GM23338 (cell line): ENCODE measurements at regions not wholly inside any gene's neighbourhood (a gene's known extent, or its start where the extent isn't known, plus 50 kb on each side); places are given as distances from the start of the nearest gene placed in this dataset.

Experiments
- ATAC-seq: fragments of 200-7000 bp; cut with Tn5 transposase; 3 replicates; pipeline ENCODE4 v1.9.1; 2020
- DNase-seq: peaks from one replicate; pipeline ENCODE4 v3.0.0-alpha.2; 2015; ENCODE audit warnings: low spot score
- H2AFZ ChIP-seq: fragments of 200-600 bp; sonication (generic); 2 replicates; pipeline ENCODE4 v1.8.0; 2016; ENCODE audit warnings: antibody characterized with exemption, mild to moderate bottlenecking, moderate library complexity
- H3F3A ChIP-seq: fragments of 200-600 bp; sonication (generic); replicated peaks from 2 replicates; pipeline ENCODE4 v1.8.0; 2017; ENCODE audit warnings: antibody characterized with exemption, mixed run types, low read depth
- H3K27ac ChIP-seq: fragments of 200-600 bp; sonication (generic); 2 replicates; pipeline ENCODE4 v1.6.1; 2016; ENCODE audit warnings: low read depth
- H3K27me3 ChIP-seq: fragments of 200-600 bp; sonication (generic); 2 replicates; pipeline ENCODE4 v1.8.0; 2016; ENCODE audit warnings: mild to moderate bottlenecking, mixed run types, moderate library complexity; ENCODE audit not compliant: insufficient read depth
- H3K36me3 ChIP-seq: fragments of 200-600 bp; sonication (generic); 2 replicates; pipeline ENCODE4 v1.8.0; 2016; ENCODE audit warnings: mild to moderate bottlenecking; ENCODE audit not compliant: insufficient read depth
- H3K4me1 ChIP-seq: fragments of 200-600 bp; sonication (generic); 2 replicates; pipeline ENCODE4 v1.8.0; 2016; ENCODE audit warnings: mild to moderate bottlenecking, moderate library complexity; ENCODE audit not compliant: insufficient read depth
- H3K4me2 ChIP-seq: fragments of 200-600 bp; sonication (generic); 2 replicates; pipeline ENCODE4 v1.7.1; 2017; ENCODE audit warnings: mixed run types
- H3K4me3 ChIP-seq: fragments of 200-600 bp; sonication (generic); 2 replicates; pipeline ENCODE4 v1.6.1; 2016; ENCODE audit warnings: mixed run types
- H3K79me2 ChIP-seq: fragments of 200-600 bp; sonication (generic); replicated peaks from 2 replicates; pipeline ENCODE4 v1.8.0; 2017; ENCODE audit warnings: mild to moderate bottlenecking; ENCODE audit not compliant: insufficient read depth
- H3K9me2 ChIP-seq: fragments of 200-600 bp; sonication (generic); 2 replicates; pipeline ENCODE4 v1.8.0; 2017; ENCODE audit not compliant: insufficient read depth
- H4K20me1 ChIP-seq: fragments of 200-600 bp; sonication (generic); replicated peaks from 2 replicates; pipeline ENCODE4 v1.8.0; 2017; ENCODE audit warnings: mild to moderate bottlenecking; ENCODE audit not compliant: insufficient read depth
- H3K27ac Mint-ChIP-seq: 2 replicates; pipeline ENCODE4 v1.8.0; 2020; ENCODE audit warnings: inconsistent platforms, mild to moderate bottlenecking, moderate library complexity, mixed read lengths
- H3K27me3 Mint-ChIP-seq: 3 replicates; pipeline ENCODE4 v1.8.0; 2022; ENCODE audit warnings: low read depth, mild to moderate bottlenecking, moderate library complexity, mixed read lengths, inconsistent platforms; ENCODE audit not compliant: insufficient read depth, poor library complexity
- H3K36me3 Mint-ChIP-seq: 3 replicates; pipeline ENCODE4 v1.8.0; 2021; ENCODE audit warnings: low read depth, mild to moderate bottlenecking, inconsistent platforms, moderate library complexity, mixed read lengths
- H3K4me1 Mint-ChIP-seq: 3 replicates; pipeline ENCODE4 v1.8.0; 2020; ENCODE audit warnings: mild to moderate bottlenecking, inconsistent platforms, mixed read lengths
- H3K4me3 Mint-ChIP-seq: 3 replicates; pipeline ENCODE4 v1.8.0; 2021; ENCODE audit warnings: moderate library complexity, mild to moderate bottlenecking, inconsistent platforms, mixed read lengths
- H3K9me3 Mint-ChIP-seq: 3 replicates; pipeline ENCODE4 v1.8.0; 2020; ENCODE audit warnings: moderate library complexity, mild to moderate bottlenecking, inconsistent platforms, mixed read lengths
- CREB1 ChIP-seq: fragments of 250-450 bp; sonication (Bioruptor Pico); IDR thresholded peaks from 2 replicates; pipeline ENCODE4 v1.5.0; 2020; ENCODE audit warnings: low read depth, mild to moderate bottlenecking, moderate library complexity
- CTCF ChIP-seq, 2 experiments: fragments of 200-600 bp in 1 of 2; sonication (generic) in 1 of 2; conservative IDR thresholded peaks; 2 replicates each; pipeline versions ENCODE4 v1.5.1 to v1.6.1; 2016 to 2017; ENCODE audit warnings: antibody characterized with exemption in 2 of 2, low read depth in 2 of 2, mild to moderate bottlenecking in 2 of 2, moderate library complexity in 1 of 2
- EZH2 ChIP-seq: fragments of 200-600 bp; sonication (generic); IDR thresholded peaks from one replicate; pipeline ENCODE4 v1.8.0; 2017; ENCODE audit warnings: antibody characterized with exemption, mild to moderate bottlenecking, low read depth; ENCODE audit not compliant: unreplicated experiment
- EZH2phosphoT487 ChIP-seq: fragments of 200-600 bp; sonication (generic); IDR thresholded peaks from one replicate; pipeline ENCODE4 v1.8.1; 2018; ENCODE audit warnings: antibody characterized with exemption; ENCODE audit not compliant: unreplicated experiment
- JUNB ChIP-seq: IDR thresholded peaks from one replicate; pipeline ENCODE4 v1.6.1; 2016; ENCODE audit warnings: antibody characterized with exemption; ENCODE audit not compliant: unreplicated experiment
- NANOG ChIP-seq: IDR thresholded peaks from 2 replicates; pipeline ENCODE4 v1.6.1; 2016; ENCODE audit warnings: antibody characterized with exemption, borderline replicate concordance
- STAT1 ChIP-seq: IDR thresholded peaks from one replicate; pipeline ENCODE4 v1.6.1; 2016; ENCODE audit warnings: antibody characterized with exemption; ENCODE audit not compliant: unreplicated experiment
- ZNF114 ChIP-seq: fragments of 250-450 bp; sonication (Bioruptor Pico); IDR thresholded peaks from 2 replicates; pipeline ENCODE4 v1.5.0; 2020; ENCODE audit warnings: mild to moderate bottlenecking, moderate library complexity
- ZNF331 ChIP-seq: fragments of 250-450 bp; sonication (Bioruptor Pico); IDR thresholded peaks from 2 replicates; pipeline ENCODE4 v1.5.0; 2020; ENCODE audit warnings: low read depth, mild to moderate bottlenecking, moderate library complexity
- TF ChIP-seq, protein P1 (sequence below): IDR thresholded peaks from 2 replicates; pipeline ENCODE4 v1.6.1; 2016; ENCODE audit warnings: antibody characterized with exemption
- TF ChIP-seq, protein P2 (sequence below): IDR thresholded peaks from one replicate; pipeline ENCODE4 v1.6.1; 2018; ENCODE audit warnings: antibody characterized with exemption; ENCODE audit not compliant: unreplicated experiment

DNA sequence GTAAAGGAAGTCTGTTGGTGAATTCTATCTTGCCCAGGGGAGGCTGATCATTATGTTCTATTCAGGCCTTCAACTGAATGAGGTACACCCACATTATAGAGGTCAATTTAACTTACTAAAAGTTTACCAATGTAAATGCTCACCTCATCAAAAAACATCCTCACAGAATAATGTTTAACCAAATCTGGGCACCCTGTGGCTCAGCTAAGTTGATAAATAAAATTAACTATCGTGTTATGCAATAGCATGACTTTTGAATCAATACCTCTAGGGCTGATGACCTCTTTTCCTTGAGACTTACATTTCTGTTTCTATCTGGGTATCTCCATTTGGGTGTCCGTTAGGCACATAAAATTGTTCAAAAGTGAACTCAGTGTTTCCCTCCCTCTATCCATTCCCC, 203.1 kb downstream of the TEX13C start:
- Histone ChIP-seq H3K79me2 (no peaks in the 10 kb centered on the region), H3K9me2 (no peaks in the 10 kb centered on the region), H3F3A (no peaks in the 10 kb centered on the region), H3K27me3 (no peaks in the 10 kb centered on the region), H3K4me3 (no peak overlapping the region), H2AFZ (no peak overlapping the region), H4K20me1 (no peaks in the 10 kb centered on the region), H3K4me1 (no peaks in the 10 kb centered on the region; the same call in 1 of the 2 replicates), H3K4me2 (no peak overlapping the region), H3K27ac (no peak overlapping the region), H3K36me3 (no peaks in the 10 kb centered on the region)
- H3K4me1 Mint-ChIP-seq: peaks cover 15% of the 10 kb centered on the region; the same call in 2 of the 3 replicates
- TF ChIP-seq EZH2: no peak
- TF ChIP-seq ZNF331 (CRISPR knock-in tag): no peak
- TF ChIP-seq CTCF (conservative IDR thresholded peaks at IDR 0.05; ENCODE audit: low read depth in 2 of 2): no peak
- TF ChIP-seq, protein P1, sequence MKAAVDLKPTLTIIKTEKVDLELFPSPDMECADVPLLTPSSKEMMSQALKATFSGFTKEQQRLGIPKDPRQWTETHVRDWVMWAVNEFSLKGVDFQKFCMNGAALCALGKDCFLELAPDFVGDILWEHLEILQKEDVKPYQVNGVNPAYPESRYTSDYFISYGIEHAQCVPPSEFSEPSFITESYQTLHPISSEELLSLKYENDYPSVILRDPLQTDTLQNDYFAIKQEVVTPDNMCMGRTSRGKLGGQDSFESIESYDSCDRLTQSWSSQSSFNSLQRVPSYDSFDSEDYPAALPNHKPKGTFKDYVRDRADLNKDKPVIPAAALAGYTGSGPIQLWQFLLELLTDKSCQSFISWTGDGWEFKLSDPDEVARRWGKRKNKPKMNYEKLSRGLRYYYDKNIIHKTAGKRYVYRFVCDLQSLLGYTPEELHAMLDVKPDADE: no peak
- no peak for TF ChIP-seq EZH2phosphoT487
- TF ChIP-seq STAT1: no peak
- no peak for TF ChIP-seq NANOG
- no peak for DNase-seq
- ATAC-seq: no peak
- H3K36me3 Mint-ChIP-seq: no peaks in the 10 kb centered on the region
- no peak overlapping the region for H3K4me3 Mint-ChIP-seq
- no peaks in the 10 kb centered on the region for H3K27me3 Mint-ChIP-seq
- H3K9me3 Mint-ChIP-seq: no peaks in the 10 kb centered on the region
- H3K27ac Mint-ChIP-seq: no peak overlapping the region

DNA sequence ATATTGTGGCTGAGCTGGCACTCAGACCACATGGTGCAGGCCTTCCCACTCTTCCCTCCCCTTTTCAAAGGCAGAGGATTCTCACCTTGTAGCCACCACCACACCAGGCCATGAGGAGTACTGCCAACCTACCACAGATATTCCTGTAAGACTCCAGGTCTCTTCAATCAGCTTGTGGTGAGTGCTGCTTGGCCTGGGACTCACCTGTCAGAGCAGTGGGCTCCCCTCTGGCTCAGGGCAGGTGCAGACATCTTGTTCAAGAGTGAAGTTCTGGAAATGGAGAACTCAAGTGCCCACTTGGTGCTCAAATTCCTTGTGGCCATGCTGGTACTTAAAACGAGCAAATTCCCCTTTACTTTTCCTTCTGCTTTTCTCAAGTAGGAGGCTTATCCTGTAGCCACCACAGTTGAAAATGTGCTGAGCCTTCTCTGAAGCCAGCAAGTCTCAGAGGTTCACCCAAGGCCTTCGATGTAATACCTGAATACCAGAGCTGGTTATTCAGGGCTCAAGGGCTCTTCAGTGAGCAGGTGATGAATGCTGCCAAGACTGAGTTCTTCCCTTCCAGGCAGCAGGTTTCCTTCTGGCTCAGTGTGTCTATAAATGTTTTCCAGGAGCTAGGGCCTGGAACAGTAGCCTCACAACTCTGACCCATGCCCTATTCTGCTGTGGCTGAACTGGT, 212.9 kb downstream of the TEX13C start:
- H4K20me1 ChIP-seq: no peaks in the 10 kb centered on the region
- H3K79me2 ChIP-seq: no peaks in the 10 kb centered on the region
- no peak overlapping the region for H3K4me3 ChIP-seq
- Mint-ChIP-seq H3K4me1 (no peaks in the 10 kb centered on the region), H3K36me3 (no peaks in the 10 kb centered on the region), H3K4me3 (no peak overlapping the region), H3K27ac (no peak overlapping the region), H3K9me3 (no peaks in the 10 kb centered on the region), H3K27me3 (no peaks in the 10 kb centered on the region)
- H3K9me2 ChIP-seq: no peaks in the 10 kb centered on the region
- H3F3A ChIP-seq: no peaks in the 10 kb centered on the region
- H3K36me3 ChIP-seq: no peaks in the 10 kb centered on the region
- ATAC-seq (no peak), DNase-seq (no peak)
- no peaks in the 10 kb centered on the region for H3K4me1 ChIP-seq
- no peak overlapping the region for H3K4me2 ChIP-seq
- no peak overlapping the region for H3K27ac ChIP-seq
- H3K27me3 ChIP-seq: no peaks in the 10 kb centered on the region
- H2AFZ ChIP-seq: no peak overlapping the region
- TF ChIP-seq, protein P2, sequence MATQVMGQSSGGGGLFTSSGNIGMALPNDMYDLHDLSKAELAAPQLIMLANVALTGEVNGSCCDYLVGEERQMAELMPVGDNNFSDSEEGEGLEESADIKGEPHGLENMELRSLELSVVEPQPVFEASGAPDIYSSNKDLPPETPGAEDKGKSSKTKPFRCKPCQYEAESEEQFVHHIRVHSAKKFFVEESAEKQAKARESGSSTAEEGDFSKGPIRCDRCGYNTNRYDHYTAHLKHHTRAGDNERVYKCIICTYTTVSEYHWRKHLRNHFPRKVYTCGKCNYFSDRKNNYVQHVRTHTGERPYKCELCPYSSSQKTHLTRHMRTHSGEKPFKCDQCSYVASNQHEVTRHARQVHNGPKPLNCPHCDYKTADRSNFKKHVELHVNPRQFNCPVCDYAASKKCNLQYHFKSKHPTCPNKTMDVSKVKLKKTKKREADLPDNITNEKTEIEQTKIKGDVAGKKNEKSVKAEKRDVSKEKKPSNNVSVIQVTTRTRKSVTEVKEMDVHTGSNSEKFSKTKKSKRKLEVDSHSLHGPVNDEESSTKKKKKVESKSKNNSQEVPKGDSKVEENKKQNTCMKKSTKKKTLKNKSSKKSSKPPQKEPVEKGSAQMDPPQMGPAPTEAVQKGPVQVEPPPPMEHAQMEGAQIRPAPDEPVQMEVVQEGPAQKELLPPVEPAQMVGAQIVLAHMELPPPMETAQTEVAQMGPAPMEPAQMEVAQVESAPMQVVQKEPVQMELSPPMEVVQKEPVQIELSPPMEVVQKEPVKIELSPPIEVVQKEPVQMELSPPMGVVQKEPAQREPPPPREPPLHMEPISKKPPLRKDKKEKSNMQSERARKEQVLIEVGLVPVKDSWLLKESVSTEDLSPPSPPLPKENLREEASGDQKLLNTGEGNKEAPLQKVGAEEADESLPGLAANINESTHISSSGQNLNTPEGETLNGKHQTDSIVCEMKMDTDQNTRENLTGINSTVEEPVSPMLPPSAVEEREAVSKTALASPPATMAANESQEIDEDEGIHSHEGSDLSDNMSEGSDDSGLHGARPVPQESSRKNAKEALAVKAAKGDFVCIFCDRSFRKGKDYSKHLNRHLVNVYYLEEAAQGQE: no peak
- no peak for TF ChIP-seq NANOG
- TF ChIP-seq ZNF114 (CRISPR knock-in tag): no peak
- no peak for TF ChIP-seq EZH2
- TF ChIP-seq ZNF331 (CRISPR knock-in tag): no peak
- no peak for TF ChIP-seq STAT1
- TF ChIP-seq EZH2phosphoT487: no peak
- TF ChIP-seq JUNB: no peak
- TF ChIP-seq CREB1 (CRISPR knock-in tag): no peak
- TF ChIP-seq CTCF (conservative IDR thresholded peaks at IDR 0.05; ENCODE audit: low read depth in 2 of 2): no peak
- TF ChIP-seq, protein P1: no peak
